ENCODE measurements at regions not wholly inside any gene's neighbourhood (a gene's known extent, or its start where the extent isn't known, plus 50 kb on each side); places are given as distances from the start of the nearest gene placed in this dataset.

- H3K4me3 ChIP-seq (ENCODE audit: control insufficient read depth in 2 of 3, extremely low read depth in 1 of 3, insufficient read depth in 2 of 3, low read depth in 1 of 3, low read length in 3 of 3) = no peak overlapping the region
- H3K4me2 ChIP-seq (ENCODE audit: control insufficient read depth, extremely low read depth, insufficient read depth, low read depth, low read length) = no peak overlapping the region
- no peak overlapping the region for H3K9ac ChIP-seq (ENCODE audit: control insufficient read depth, extremely low read depth, insufficient read depth, low read length)
- dilution Hi-C loops (cut with MboI; ENCODE audit: extremely low pct_ligation_motif_present, low sequenced_read_pairs) = no loop called here
- no peaks in the 10 kb centered on the region for H3K36me3 ChIP-seq (ENCODE audit: control insufficient read depth in 2 of 2, extremely low read depth in 1 of 2, insufficient read depth in 2 of 2, low read length in 2 of 2)
- DNase-seq (ENCODE audit: low read depth, low spot score) = no peak
- no peak for TF ChIP-seq EZH2 (IDR thresholded peaks at IDR 0.05; ENCODE audit: low read length)
- no peak for TF ChIP-seq CTCF (optimal IDR thresholded peaks at IDR 0.05 in 1 of 3, IDR thresholded peaks at IDR 0.05 in 1 of 3, conservative IDR thresholded peaks at IDR 0.05 in 1 of 3; ENCODE audit: extremely low read depth in 1 of 3, insufficient read depth in 2 of 3, low read length in 3 of 3)
- FAIRE-seq = no peak
- H3K9me1 ChIP-seq (ENCODE audit: control insufficient read depth, extremely low read depth, insufficient read depth, low read length) = no peaks in the 10 kb centered on the region
- no peaks in the 10 kb centered on the region for H3K79me2 ChIP-seq (ENCODE audit: control insufficient read depth, insufficient read depth, low read length)
- H3K27me3 ChIP-seq (ENCODE audit: control insufficient read depth, extremely low read depth, insufficient read depth, low read length) = no peaks in the 10 kb centered on the region
- no peaks in the 10 kb centered on the region for H3K4me1 ChIP-seq (ENCODE audit: control insufficient read depth, extremely low read depth, insufficient read depth, low read length)
- no peaks in the 10 kb centered on the region for H3K9me3 ChIP-seq (ENCODE audit: control insufficient read depth, low read depth, low read length)
- no peak overlapping the region for H2AFZ ChIP-seq (ENCODE audit: control insufficient read depth, low read length)
- no peak overlapping the region for H3K27ac ChIP-seq (ENCODE audit: control insufficient read depth, insufficient read depth, low read length)
- no peaks in the 10 kb centered on the region for H4K20me1 ChIP-seq (ENCODE audit: control insufficient read depth, extremely low read depth, insufficient read depth, low read length)
Measured at GRCh38 chr18:71045331-71046065, 756.7 kb downstream of the SOCS6 start.

- Histone ChIP-seq H3K4me2 (ENCODE audit: control insufficient read depth, extremely low read depth, insufficient read depth, low read depth, low read length) (no peak overlapping the region), H3K4me1 (ENCODE audit: control insufficient read depth, extremely low read depth, insufficient read depth, low read length) (no peaks in the 10 kb centered on the region), H3K36me3 (ENCODE audit: control insufficient read depth in 2 of 2, extremely low read depth in 1 of 2, insufficient read depth in 2 of 2, low read length in 2 of 2) (no peaks in the 10 kb centered on the region), H3K9me1 (ENCODE audit: control insufficient read depth, extremely low read depth, insufficient read depth, low read length) (no peaks in the 10 kb centered on the region), H3K79me2 (ENCODE audit: control insufficient read depth, insufficient read depth, low read length) (no peaks in the 10 kb centered on the region), H4K20me1 (ENCODE audit: control insufficient read depth, extremely low read depth, insufficient read depth, low read length) (no peaks in the 10 kb centered on the region), H3K9me3 (ENCODE audit: control insufficient read depth, low read depth, low read length) (no peaks in the 10 kb centered on the region), H3K9ac (ENCODE audit: control insufficient read depth, extremely low read depth, insufficient read depth, low read length) (no peak overlapping the region), H3K27me3 (ENCODE audit: control insufficient read depth, extremely low read depth, insufficient read depth, low read length) (no peaks in the 10 kb centered on the region), H3K27ac (ENCODE audit: control insufficient read depth, insufficient read depth, low read length) (no peak overlapping the region), H2AFZ (ENCODE audit: control insufficient read depth, low read length) (no peak overlapping the region), H3K4me3 (ENCODE audit: control insufficient read depth in 2 of 3, extremely low read depth in 1 of 3, insufficient read depth in 2 of 3, low read depth in 1 of 3, low read length in 3 of 3) (no peak overlapping the region)
- dilution Hi-C loops (cut with MboI; ENCODE audit: extremely low pct_ligation_motif_present, low sequenced_read_pairs) = no loop called here
- DNase-seq (ENCODE audit: low read depth, low spot score) = no peak
- FAIRE-seq = no peak
- TF ChIP-seq EZH2 (IDR thresholded peaks at IDR 0.05; ENCODE audit: low read length) (no peak), CTCF (optimal IDR thresholded peaks at IDR 0.05 in 1 of 3, IDR thresholded peaks at IDR 0.05 in 1 of 3, conservative IDR thresholded peaks at IDR 0.05 in 1 of 3; ENCODE audit: extremely low read depth in 1 of 3, insufficient read depth in 2 of 3, low read length in 3 of 3) (no peak)
Measured at GRCh38 chr18:71040161-71040560, 751.3 kb downstream of the SOCS6 start.
